Spleen (tissue), 7 donors: ENCODE measurements at regions not wholly inside any gene's neighbourhood (a gene's known extent, or its start where the extent isn't known, plus 50 kb on each side); places are given as distances from the start of the nearest gene placed in this dataset.

Experiments
- POLR2A ChIP-seq, 3 donors: fragments of 450-650 bp; IDR thresholded peaks; one replicate each; pipeline ENCODE4 v1.5.1; 2017; ENCODE audit warnings: antibody characterized with exemption in 3 of 3, mild to moderate bottlenecking in 1 of 3
- POLR2AphosphoS5 ChIP-seq, 3 donors: sonication (generic); formaldehyde crosslinking; IDR thresholded peaks; one replicate each; pipeline ENCODE4 v1.5.1; 2017; ENCODE audit warnings: antibody characterized with exemption in 3 of 3
- TF ChIP-seq, protein P1 (sequence below), 11 experiments: fragments of 200-600 bp in 7 of 11; fragments of 450-650 bp in 4 of 11; sonication (generic) in 4 of 11; IDR thresholded peaks in 8 of 11; conservative IDR thresholded peaks in 3 of 11; 1 replicate in 7 of 11; 2 replicates in 4 of 11; pipeline versions ENCODE4 v1.4.0 to v1.8.0; 2016 to 2021; ENCODE audit warnings: antibody characterized with exemption in 11 of 11, inconsistent platforms in 4 of 11, mild to moderate bottlenecking in 1 of 11
- donor health status: DM: no; HTN: no; CAD: no; lungs with moderate emphysema.
- donor health status: DM: no; HTN: no; CAD: no.
- donor health status: DM: no; HTN: no; CAD: no.

DNA sequence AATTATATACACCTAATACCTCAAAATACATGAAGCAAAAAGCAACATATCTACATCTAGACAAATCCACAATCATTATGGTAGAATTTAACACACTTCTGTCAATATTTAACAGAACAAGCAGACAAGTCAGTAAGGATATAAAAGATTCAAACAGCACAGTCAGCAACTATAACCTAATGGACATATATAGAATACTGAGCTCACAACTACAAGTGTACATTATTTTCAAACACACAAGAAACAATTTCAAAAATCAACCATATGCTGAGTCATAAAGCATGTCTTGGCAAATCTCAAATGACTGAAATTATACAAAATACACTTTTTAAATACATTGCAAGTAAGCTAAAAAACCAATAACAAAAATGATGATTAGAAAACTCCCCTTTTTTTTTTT is 178.0 kb downstream of the TOMM20 start:
- TF ChIP-seq POLR2A (IDR thresholded peaks at IDR 0.05), result no peak
- TF ChIP-seq, protein P1, sequence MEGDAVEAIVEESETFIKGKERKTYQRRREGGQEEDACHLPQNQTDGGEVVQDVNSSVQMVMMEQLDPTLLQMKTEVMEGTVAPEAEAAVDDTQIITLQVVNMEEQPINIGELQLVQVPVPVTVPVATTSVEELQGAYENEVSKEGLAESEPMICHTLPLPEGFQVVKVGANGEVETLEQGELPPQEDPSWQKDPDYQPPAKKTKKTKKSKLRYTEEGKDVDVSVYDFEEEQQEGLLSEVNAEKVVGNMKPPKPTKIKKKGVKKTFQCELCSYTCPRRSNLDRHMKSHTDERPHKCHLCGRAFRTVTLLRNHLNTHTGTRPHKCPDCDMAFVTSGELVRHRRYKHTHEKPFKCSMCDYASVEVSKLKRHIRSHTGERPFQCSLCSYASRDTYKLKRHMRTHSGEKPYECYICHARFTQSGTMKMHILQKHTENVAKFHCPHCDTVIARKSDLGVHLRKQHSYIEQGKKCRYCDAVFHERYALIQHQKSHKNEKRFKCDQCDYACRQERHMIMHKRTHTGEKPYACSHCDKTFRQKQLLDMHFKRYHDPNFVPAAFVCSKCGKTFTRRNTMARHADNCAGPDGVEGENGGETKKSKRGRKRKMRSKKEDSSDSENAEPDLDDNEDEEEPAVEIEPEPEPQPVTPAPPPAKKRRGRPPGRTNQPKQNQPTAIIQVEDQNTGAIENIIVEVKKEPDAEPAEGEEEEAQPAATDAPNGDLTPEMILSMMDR (IDR thresholded peaks at IDR 0.05 in 8 of 11, conservative IDR thresholded peaks at IDR 0.05 in 3 of 11), result no peak
- no peak for TF ChIP-seq POLR2AphosphoS5 (IDR thresholded peaks at IDR 0.05)
